ENCODE measurements at regions not wholly inside any gene's neighbourhood (a gene's known extent, or its start where the extent isn't known, plus 50 kb on each side); places are given as distances from the start of the nearest gene placed in this dataset.

DNA sequence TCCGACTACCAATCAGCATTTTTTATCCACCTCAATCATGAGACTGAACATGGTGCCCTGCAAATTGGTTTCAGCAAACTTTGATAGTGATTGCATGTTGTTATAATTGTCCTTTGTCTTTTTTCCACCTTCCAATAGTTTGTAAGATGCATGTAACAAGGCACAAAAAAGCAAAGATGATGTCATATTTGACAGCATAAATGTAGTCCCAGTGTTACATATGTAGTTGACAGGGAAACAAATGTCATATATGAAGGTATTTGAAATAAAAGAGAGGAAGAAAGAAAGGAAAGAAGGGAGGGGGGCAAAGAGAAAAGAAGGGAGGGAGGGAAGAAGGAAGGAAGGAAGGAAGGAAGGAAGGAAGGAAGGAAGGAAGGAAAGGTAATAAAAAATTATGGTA is 441.7 kb upstream of the CPEB2 start:
- TF ChIP-seq, protein P1, sequence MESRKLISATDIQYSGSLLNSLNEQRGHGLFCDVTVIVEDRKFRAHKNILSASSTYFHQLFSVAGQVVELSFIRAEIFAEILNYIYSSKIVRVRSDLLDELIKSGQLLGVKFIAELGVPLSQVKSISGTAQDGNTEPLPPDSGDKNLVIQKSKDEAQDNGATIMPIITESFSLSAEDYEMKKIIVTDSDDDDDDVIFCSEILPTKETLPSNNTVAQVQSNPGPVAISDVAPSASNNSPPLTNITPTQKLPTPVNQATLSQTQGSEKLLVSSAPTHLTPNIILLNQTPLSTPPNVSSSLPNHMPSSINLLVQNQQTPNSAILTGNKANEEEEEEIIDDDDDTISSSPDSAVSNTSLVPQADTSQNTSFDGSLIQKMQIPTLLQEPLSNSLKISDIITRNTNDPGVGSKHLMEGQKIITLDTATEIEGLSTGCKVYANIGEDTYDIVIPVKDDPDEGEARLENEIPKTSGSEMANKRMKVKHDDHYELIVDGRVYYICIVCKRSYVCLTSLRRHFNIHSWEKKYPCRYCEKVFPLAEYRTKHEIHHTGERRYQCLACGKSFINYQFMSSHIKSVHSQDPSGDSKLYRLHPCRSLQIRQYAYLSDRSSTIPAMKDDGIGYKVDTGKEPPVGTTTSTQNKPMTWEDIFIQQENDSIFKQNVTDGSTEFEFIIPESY (IDR thresholded peaks at IDR 0.05) = no peak
- TF ChIP-seq CTCF (IDR thresholded peaks at IDR 0.05; ENCODE audit: low read depth, low read length, missing input control) (no peak), HNF4A (conservative IDR thresholded peaks at IDR 0.05) (no peak)
- TF ChIP-seq, protein P2, sequence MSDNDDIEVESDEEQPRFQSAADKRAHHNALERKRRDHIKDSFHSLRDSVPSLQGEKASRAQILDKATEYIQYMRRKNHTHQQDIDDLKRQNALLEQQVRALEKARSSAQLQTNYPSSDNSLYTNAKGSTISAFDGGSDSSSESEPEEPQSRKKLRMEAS (IDR thresholded peaks at IDR 0.05) = no peak

Data from liver (tissue), 3 donors.